ENCODE measurements at regions not wholly inside any gene's neighbourhood (a gene's known extent, or its start where the extent isn't known, plus 50 kb on each side); places are given as distances from the start of the nearest gene placed in this dataset.

DNA sequence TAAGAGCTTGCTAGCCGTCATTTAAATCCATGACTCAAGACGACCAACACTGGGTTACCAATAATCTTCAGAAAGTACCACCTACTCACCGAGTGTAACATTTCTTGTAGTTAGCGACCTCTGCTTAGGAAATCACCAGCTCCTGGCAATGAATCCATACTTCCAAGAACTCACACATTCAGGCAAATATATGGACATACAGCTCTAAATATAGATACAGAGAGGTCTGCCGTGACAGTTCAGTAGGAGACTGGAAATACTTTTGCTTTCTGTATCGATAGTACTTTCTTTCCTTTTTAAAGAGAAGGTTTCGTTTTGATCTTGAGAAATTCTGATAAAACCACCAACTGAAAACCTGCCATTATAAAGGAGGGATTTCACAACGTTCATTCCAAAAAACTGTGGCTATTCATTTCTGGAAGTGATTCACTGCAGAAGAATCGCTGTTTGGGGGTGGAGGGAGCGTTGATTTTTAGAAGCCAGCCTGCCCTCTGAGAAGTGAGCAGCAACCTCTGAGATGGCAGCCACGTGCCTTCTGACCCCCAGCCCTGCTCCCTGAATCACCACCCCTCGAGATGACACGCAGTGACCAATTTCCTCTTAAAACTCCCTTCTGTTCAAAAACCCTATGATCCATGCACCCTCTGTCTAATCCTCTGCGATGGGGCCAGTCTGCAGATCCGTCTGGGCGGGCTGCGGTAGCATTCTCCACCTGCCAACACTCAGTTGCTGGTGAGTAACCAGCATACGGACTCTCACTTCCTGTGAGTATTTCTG, 179.0 kb upstream of the KLF14 start:
- no peak for DNase-seq

DNA sequence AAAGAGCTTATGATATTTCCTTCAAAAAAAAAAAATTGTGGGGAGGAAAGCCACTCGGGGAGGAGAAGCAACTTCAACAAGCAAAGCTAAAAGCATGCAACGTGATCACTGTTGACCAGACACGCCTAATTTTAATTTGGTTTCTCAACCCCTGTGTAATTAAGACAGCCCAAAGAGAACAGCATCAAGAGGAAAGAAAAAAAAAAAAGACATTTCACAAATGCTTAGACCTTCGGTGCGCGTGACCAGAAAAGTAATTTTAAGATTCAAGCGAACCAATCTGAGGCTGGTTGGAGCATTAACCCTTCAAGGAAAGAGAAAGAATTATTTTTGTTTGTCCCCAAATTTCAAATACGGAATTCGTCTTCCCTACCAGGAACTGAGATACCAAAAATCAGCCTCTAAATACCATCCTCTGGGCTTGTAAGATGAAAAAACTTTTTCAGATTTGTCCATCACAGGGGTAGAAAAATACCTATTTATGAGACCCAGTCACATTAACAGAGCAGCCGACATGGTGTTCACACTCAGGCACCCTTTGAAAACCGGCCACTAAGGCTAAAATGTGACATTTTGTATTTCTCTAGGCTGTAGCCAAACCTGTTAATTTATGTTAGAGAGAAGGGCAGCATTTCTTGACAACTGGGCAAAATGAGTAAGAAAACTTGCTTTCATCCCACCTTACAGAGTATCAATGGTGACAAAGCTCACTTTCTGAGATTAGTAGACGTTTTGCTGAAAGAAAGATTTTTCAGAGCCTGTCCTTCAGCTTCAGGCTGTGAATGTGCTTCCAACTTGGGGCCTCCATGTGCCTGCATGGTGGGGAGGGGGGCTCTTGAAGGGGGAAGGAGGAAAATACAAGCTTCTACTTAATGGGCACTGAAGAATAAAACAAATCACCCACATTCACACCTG, 179.9 kb upstream of the KLF14 start:
- no peak for DNase-seq

DNA sequence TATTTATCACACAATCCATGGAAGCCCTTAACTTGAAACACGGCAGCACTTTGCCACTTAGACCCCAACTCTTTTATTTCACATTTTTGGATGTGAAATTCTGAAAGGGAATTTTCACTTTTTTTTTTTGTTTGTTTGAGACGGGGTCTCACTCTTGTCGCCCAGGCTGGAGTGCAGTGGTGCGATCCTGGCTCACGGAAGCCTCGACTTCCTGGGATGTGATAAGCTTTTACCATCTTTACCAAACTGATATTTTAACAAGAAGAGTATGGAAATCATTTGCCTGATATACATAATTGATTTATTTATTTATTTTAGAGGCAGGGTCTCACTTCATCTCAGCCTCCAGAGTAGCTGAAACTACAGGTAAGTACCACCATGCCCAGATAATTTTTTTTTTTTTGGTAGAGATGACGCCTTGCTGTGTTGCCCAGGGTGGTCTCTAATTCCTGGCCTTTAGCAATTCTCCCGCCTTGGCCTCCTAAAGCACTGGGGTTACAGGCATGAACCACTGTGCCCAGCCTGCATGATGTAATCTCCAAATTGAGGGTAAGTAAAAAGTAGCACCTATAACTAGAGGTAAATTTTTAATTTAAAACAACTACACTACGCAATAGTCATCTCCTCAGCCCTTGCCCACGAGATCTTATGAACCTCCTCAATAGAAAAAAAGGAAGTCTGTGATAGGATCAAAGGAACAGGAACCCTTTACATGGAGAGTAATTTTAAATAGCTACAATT, 180.7 kb upstream of the KLF14 start:
- no peak for DNase-seq

DNA sequence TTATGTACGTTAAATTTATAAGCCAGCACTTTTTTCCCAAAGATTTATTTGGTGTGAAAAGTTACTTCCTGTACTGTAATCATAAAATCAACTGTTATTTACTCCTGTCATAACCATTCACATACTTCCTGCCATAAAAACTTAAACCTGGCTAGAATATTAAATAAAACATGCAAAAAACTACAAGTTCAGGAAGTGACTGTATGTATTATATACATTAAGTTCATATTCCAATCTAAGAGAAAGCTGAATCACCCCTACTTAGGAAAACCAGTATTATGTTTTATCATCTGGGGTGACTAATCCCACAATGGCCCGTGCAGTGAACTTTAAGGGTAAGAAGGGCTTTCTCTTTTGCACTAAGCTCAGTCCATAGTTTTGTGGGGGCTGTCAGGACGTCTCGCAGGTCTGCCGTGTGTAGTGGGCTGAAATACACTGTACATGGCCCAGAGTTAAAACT, 183.7 kb upstream of the KLF14 start:
- no peak for DNase-seq

DNA sequence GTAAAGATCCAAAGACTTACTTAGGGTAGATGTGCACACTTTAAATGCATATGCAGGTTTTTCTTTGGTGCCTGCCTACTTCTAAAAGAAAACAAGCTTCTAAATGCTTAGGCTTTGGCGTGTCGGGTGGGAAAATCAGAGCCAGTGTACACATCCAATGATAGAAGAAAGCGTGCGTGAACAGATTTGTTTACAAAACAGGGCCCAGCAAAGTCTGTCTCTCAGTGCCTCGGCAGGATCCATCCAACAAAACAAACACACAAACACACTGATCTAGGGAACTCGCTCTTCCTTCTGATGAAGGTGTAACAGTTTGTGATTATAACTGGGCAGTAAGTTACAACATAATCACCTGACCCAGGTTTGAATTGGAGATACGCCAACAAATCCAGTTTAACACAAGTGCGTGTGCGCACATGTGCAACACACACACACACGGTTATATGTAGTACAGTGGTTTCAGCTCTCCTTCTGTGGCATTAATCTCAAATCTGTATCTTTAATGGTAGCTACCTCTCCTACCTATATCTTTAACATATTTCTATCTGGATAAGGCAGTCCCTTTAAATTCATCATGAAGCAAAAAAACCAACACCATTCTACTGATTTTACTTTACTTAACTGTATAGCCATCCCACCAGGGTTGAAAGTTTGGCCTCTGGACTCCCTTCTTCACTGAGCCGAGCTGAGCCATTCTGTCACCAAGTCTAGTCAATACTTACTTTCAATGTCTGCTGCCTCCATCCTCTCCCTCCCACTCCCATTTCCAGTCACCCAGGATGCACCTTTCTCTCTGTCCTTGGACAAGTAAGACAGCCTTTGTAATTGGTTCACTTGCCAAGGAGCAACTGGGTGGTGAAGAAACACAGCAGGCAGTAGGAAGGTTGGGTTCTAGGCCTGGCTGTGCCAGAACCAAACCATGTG, 184.4 kb upstream of the KLF14 start:
- no peak for DNase-seq

DNA sequence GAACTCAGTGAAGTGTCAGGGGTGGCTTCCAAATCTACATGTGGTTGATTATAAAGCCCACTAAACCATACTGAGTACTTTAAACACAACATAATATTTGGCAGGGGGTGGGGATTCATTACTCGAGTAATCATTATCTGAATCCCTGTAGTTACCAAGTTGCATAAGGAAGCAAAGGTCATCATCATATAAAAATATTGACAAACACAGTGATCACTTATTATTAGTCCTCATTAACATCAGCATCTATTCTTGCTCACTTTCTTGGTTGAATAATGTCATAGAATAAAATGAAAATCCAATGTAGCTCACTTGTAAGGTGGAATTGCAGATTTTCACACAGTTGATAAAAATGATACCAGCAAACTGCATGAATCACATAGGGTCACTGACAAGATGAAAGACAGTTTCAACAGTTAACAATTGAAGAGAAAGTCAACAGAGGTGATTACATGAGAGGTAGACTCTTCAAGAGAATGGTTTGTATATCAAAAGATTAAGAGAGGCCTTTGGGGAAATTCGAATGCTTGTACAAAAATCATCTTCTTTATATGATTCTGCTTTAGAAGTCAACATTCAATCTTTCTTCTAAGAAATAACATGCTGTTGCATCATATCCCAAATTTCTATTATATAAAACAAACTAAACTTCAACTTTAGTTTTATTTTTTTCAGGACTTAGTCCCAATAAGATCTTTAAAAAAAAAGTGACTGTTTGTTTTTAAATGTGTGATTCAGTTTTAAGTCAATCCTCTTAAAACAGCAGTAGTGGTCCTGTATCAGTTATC, 185.5 kb upstream of the KLF14 start:
- no peak for DNase-seq

DNA sequence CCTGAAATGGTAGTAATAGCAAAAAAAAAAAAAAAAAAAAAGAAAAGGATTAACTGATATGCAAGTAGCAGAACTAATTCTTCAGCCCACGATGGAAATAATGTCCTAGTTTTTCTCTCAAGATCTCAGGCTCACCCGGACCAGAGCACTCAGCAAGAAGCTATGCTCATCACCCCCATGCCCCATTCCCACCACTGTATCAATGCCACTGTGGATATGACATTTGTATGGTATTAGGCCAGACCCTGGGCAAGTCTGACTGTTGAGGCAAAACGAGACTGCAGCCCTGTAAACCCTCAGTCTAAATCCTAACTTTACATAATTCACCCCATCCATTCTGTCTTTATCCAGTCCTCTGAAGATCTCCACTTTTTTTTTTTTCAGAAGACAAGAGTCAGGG, 186.1 kb upstream of the KLF14 start:
- DNase-seq: no peak

DNA sequence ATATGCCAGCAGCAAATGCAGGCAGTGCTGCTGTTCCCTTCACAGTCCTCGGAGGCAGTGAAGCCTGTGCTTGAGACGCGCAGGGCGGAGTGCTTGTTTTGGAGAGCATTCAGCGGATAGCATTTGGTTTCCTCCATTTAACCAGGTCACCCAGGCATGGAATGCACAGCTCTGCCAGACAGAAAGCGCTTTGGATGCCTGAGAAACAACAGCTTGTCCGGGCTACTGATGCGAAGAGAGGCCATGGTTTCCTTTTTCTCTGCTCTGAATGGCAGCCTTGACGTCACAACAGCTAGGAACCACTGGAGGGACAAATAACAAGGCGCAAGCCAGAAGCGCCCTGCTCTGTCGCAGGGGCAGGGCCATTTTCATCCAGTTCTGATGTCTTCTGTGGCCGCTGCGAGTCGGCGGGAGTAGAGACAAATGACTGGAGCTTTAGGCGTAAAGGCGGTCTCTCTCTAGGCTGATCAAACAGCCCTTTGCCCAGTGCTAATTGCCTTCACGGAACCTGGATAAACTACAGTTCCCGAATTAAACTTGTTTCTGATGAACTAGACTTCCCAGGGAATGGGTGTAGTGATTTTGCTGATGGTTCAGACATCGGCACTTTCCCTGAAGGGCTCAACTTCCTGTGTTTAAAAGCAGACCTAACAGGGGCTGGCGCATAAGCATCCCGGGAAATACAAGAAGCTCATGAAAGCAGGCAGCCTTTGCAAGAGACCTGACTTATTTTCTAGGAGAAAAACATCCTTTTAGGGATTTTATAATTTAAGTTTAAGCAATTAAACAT, 187.6 kb upstream of the KLF14 start:
- DNase-seq: peak; percentile 61

DNA sequence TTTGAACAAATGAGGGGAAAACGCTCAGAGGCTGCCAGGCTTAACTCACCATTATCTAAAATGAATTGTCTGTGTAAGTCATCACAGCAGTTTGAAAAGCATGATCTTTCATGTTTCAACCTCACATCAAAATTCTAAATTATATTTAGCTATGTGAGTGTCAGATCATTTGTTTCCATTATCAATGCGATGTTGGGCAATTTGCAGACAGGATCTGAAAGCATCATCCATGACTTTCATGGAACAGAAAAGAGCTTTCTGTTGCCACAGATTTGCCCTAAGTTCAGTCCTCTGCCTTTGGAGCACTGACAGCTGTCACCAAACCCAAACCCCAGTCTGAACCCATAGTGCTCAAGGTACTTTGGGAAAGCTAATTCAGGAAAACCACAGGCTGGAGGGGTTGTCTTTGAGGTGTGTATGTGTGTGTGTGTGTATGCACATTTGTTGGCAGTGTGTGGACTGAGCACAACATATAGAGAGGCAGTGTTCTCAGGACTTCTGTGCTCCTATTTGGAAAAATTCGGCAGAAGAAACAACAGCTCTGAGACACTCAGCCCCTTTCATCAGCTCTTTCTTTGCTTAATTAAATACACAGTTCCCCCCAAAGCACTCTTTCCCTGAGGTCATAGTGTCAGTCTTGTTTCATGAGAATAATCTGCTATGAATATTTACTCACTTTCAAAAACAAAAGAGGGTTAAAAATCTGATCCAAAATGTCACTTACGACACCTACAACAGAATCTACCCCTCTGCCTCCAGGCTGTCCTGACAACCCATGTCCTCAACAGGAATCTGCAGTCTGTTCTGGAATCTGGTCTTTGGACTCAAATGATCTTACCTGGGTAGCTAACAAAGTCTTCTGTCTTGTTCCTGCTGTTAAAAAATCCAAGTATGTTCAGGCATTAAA, 188.5 kb upstream of the KLF14 start:
- no peak for DNase-seq

DNA sequence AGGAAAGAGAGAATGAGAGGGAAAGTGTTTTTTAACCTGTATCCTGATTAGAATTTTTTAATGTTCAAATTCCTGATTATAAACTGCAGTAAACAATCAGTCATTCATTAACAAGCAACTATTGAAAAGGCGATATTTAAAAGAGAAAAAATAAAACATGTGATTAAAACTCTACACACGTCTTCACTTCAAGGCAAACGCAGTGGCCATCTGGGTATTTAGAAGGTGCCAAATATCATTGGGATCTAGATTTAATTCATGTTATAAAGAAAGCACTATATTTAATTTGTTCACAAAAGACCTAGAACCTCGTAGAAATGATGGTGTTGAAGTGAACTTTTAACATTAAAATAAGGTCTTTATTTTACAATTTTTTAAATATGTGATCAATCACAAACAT, 189.4 kb upstream of the KLF14 start:
- DNase-seq: no peak

DNA sequence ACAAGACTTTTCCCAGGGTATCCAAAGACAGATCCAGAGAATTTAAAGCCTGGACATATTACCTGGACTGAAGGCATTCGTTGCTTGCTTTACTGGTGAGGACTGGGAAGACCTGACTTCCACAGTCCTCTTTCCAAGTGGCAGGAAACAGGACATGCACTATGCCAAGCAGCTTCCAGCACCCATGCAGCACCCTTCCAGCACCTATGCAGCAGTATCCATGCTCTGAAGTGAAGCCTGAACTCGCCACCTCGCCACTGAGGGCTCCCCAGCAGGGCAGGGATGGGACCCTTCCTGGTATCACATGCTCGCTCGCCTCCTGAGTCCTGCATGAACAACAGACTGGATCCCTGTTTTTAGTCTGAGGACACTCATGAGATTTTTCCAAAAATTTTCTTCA, 189.9 kb upstream of the KLF14 start:
- DNase-seq: no peak

DNA sequence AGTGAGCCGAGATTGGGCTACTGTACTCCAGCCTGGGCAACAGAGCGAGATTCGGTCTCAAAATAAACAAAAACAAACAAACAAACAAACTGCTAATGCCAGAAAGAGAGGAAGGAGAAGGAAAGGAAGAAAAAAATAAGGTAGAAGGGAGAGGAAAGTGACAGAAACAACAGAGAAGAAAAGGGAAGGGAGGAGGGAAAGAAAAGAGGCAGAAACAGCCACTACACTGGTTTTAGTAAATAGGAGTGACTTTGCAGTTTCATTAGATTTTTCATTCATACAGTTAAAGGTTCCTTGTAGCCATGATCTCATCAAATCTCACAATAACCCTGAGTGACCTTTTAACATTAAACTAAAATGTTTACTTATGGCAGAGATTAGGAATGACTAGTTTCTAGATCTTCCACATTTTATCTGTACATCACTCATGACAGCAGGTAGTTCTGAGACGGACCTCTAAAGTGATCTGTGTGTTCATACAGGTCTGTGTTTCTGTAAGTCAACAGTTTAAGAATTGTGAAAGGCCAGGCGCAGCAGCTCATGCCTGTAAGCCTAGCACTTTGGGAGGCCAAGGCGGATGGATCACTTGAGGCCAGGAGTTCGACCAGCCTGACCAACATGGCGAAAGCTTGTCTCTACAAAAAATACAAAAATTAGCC, 191.3 kb upstream of the KLF14 start:
- no peak for DNase-seq

DNA sequence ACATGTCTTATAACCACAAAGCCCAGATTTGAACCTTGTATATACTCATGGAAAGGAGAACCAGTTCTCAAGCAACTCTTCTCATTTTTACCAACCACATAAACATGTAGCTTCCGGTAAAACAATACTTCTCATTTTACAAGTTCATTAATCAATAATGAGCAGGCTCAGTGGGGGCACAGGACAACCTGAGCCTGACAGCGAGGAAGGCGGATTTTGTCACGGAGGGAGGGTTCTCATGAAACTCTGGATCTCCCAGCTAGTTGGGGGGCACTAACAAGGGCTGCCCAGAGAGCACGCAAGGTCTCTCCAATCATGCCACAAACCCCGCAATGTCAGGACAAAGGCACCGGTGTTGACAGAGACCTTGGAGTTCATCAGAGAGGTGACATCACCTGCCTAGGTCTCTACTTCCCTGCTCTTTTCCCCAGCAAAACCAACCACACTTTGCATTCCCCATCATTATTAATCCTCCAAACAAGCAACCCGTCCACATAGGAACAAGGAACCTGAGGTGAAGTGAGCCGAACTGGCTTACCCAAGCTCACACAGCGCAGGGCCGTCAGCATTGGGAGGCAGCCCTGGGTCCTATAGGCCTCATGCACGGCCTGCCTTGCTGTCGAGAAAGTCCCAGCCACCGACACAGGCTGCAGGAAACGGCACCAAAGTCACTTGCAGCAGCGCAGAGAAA, 192.1 kb upstream of the KLF14 start:
- DNase-seq: no peak

DNA sequence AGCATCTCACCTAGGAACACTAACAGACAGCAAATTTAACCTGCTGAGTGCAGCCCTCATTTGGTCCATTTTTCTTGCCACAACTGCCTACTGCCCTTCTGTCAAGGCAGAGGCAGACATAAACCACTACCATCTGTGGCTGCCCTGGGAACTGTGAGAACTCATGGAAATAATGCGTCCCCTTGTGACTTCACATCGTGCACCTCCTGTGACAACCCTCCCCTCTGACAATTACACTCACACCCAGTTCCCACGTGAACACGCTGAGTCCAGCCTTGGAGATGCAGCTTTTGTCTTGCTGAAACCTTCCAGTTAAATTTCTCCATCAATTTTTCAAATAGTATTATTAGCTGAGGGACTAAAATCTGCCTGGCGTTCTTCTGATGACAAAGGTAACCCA, 193.1 kb upstream of the KLF14 start:
- DNase-seq: no peak

DNA sequence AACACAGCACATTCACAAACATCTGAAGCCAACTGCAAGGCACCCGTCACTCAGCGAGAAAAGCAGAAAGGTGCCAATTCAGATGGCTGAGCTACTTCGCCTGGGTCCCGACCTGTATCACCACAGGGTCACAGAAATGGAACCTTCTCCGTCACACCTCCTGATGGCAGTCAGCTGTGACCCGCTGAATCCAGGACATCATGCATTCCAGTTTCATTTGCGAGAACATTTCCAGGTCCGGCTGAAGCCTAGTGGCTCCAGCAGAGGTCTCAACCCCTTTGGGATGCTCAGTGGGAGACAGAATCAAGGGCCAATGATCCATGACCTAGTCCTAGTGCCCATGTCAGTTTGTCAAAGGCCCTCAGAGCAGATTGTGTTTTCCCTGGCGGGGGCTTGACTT, 193.6 kb upstream of the KLF14 start:
- DNase-seq: no peak

DNA sequence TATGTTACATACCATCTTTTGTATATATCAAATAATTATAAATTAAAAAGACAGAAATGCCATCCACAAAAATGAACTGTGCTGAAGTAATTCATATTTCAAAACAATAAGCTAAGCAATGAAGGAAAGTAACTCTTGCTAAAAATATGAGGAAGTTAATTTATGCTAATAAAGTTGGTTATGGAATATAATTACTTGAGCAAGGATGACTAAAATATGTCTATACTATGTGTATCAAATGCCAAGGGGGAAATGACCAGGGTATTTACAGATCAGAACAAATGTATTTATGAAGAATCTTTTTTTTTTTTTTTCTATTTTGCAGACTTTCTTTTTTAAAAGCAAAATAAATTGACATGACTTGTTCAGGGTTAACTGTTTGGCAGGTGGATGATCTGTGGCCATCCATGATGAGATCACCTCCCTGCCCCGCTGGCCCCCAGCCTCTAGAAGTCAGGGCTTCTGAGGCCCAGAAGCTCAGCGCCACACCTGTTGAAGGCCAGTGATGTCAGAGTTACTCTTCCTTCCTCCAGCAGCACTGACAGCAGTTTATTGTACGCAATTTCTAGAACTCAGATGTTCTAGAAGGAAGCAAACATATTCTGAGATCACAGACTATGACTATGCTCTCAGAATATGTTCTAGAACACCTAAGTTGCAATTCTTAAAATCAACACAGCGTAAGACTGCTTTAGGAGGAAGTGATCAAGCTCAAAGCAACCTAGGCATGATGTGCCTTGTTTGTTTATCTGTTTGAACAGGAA, 196.1 kb upstream of the KLF14 start:
- no peak for DNase-seq

DNA sequence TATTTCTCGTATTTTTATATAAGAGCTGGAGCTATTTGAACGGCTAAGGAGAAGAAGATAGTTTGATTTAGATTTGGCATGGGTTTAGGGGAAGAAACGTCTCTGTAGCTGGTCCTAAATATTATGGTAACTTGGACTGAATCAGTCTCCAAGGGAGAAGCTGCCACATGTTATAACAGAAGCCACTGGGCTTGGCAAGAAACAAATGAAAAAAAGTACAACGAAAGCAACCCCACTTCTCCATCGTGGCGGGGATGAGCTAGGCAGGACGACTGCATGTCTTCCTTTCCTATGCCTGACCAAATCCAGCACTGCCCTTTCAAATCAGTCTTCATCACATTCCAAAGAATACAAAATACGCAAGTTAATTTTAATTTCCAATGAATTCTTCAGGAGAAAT, 196.7 kb upstream of the KLF14 start:
- no peak for DNase-seq

Data from occipital lobe (tissue), 1 donor.